ENCODE measurements at regions not wholly inside any gene's neighbourhood (a gene's known extent, or its start where the extent isn't known, plus 50 kb on each side); places are given as distances from the start of the nearest gene placed in this dataset.

DNA sequence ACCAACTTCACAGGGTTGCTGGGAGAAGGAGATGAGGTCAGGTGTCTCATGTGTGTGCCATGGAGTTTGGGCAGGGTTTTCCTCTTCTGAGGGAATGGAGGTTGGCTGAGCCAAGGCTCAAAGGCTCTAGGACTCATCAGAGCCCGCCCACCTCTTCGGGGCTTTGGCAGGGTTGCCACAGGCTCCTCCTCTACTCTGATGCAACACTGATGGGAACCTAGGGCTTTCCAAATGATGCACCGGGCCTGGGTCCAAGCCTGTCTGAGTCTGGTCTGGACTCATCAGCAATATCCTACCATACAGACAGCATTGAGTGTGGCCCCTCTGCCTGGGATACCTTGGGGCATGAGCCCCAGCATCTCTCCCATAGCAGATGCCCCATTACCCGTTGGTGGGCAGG lies 59.5 kb upstream of the LHX1 start:
- TF ChIP-seq, protein P1, sequence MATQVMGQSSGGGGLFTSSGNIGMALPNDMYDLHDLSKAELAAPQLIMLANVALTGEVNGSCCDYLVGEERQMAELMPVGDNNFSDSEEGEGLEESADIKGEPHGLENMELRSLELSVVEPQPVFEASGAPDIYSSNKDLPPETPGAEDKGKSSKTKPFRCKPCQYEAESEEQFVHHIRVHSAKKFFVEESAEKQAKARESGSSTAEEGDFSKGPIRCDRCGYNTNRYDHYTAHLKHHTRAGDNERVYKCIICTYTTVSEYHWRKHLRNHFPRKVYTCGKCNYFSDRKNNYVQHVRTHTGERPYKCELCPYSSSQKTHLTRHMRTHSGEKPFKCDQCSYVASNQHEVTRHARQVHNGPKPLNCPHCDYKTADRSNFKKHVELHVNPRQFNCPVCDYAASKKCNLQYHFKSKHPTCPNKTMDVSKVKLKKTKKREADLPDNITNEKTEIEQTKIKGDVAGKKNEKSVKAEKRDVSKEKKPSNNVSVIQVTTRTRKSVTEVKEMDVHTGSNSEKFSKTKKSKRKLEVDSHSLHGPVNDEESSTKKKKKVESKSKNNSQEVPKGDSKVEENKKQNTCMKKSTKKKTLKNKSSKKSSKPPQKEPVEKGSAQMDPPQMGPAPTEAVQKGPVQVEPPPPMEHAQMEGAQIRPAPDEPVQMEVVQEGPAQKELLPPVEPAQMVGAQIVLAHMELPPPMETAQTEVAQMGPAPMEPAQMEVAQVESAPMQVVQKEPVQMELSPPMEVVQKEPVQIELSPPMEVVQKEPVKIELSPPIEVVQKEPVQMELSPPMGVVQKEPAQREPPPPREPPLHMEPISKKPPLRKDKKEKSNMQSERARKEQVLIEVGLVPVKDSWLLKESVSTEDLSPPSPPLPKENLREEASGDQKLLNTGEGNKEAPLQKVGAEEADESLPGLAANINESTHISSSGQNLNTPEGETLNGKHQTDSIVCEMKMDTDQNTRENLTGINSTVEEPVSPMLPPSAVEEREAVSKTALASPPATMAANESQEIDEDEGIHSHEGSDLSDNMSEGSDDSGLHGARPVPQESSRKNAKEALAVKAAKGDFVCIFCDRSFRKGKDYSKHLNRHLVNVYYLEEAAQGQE (IDR thresholded peaks at IDR 0.05; ENCODE audit: insufficient read depth in 1 of 2, low read depth in 2 of 2, low read length in 2 of 2) = no peak
- no peak for TF ChIP-seq TAF1 (IDR thresholded peaks at IDR 0.05; ENCODE audit: borderline replicate concordance, insufficient read depth, low read length)

GRCh38 chr17:36878216-36878615 lies 59.1 kb upstream of the LHX1 start:
- no peak for TF ChIP-seq POLR2AphosphoS5 (IDR thresholded peaks at IDR 0.05; ENCODE audit: low read depth, low read length)

DNA sequence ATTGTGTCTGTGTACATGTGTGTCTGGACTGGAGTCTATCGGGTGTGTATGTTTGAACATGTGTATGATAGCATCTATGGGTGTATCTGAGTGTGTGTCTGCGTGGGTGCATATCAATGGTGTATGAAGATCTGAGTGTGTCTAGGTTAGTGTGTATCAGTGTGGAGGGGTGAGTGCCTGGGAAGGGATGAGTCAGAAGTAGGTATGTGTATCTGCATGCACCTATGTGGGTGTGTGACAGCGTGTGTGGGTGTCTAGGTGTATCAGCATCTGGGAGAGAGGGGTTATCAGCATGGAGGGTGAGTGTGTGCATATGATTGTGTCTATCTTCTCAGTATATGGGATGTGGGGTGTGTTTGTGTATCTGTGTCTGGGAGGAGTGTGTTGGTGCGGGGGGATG lies 58.2 kb upstream of the LHX1 start:
- TF ChIP-seq, protein P1 (IDR thresholded peaks at IDR 0.05; ENCODE audit: insufficient read depth in 1 of 2, low read depth in 2 of 2, low read length in 2 of 2) = no peak
- TF ChIP-seq POLR2AphosphoS5 (IDR thresholded peaks at IDR 0.05; ENCODE audit: low read depth, low read length) (no peak), TAF1 (IDR thresholded peaks at IDR 0.05; ENCODE audit: borderline replicate concordance, insufficient read depth, low read length) (no peak), FOXP2 (optimal IDR thresholded peaks at IDR 0.05; ENCODE audit: borderline replicate concordance, extremely low read depth, extremely low read length, insufficient read depth) (no peak), SIN3A (IDR thresholded peaks at IDR 0.05; ENCODE audit: borderline replicate concordance, insufficient read depth, low read length) (no peak)

GRCh38 chr17:36879624-36880131 lies 57.6 kb upstream of the LHX1 start:
- TF ChIP-seq FOXP2 (optimal IDR thresholded peaks at IDR 0.05; ENCODE audit: borderline replicate concordance, extremely low read depth, extremely low read length, insufficient read depth) (no peak), SIN3A (IDR thresholded peaks at IDR 0.05; ENCODE audit: borderline replicate concordance, insufficient read depth, low read length) (no peak), TAF1 (IDR thresholded peaks at IDR 0.05; ENCODE audit: borderline replicate concordance, insufficient read depth, low read length) (no peak), POLR2AphosphoS5 (IDR thresholded peaks at IDR 0.05; ENCODE audit: low read depth, low read length) (no peak)
- TF ChIP-seq, protein P1 (IDR thresholded peaks at IDR 0.05; ENCODE audit: insufficient read depth in 1 of 2, low read depth in 2 of 2, low read length in 2 of 2) = no peak

- no peak for TF ChIP-seq FOXP2 (optimal IDR thresholded peaks at IDR 0.05; ENCODE audit: borderline replicate concordance, extremely low read depth, extremely low read length, insufficient read depth)
- TF ChIP-seq TAF1 (IDR thresholded peaks at IDR 0.05; ENCODE audit: borderline replicate concordance, insufficient read depth, low read length) = no peak
- no peak for TF ChIP-seq POLR2AphosphoS5 (IDR thresholded peaks at IDR 0.05; ENCODE audit: low read depth, low read length)
- TF ChIP-seq SIN3A (IDR thresholded peaks at IDR 0.05; ENCODE audit: borderline replicate concordance, insufficient read depth, low read length) = no peak
- TF ChIP-seq, protein P1 (IDR thresholded peaks at IDR 0.05; ENCODE audit: insufficient read depth in 1 of 2, low read depth in 2 of 2, low read length in 2 of 2) = no peak
These were observed 56.9 kb upstream of the LHX1 start for GRCh38 chr17:36880268-36880905.
